OCI-LY3 (cell line): ENCODE measurements at regions not wholly inside any gene's neighbourhood (a gene's known extent, or its start where the extent isn't known, plus 50 kb on each side); places are given as distances from the start of the nearest gene placed in this dataset.

ENCODE experiments used
- CTCF ChIP-seq: fragments of 200-600, 300-600 bp; sonication (generic); IDR thresholded peaks from 2 replicates; pipeline ENCODE4 v1.5.1; 2014; ENCODE audit warnings: antibody characterized with exemption, low read length, low read depth
- EZH2phosphoT487 ChIP-seq: fragments of 200-600 bp; shearing (Covaris generic); IDR thresholded peaks from 2 replicates; pipeline ENCODE4 v1.6.1; 2018; ENCODE audit warnings: antibody characterized with exemption, mixed run types, low read depth

- TF ChIP-seq CTCF (no peak), EZH2phosphoT487 (no peak)
Measured at GRCh38 chr5:19042106-19042505, 945.9 kb downstream of the CDH18 start.
